ENCODE measurements at regions not wholly inside any gene's neighbourhood (a gene's known extent, or its start where the extent isn't known, plus 50 kb on each side); places are given as distances from the start of the nearest gene placed in this dataset.

- DNase-seq, result no peak
These were observed 128.0 kb downstream of the KIF20B start for GRCh38 chr10:89829262-89829886.

GRCh38 chr10:89829887-89830269 is 128.5 kb downstream of the KIF20B start:
- DNase-seq, result no peak

- no peak for DNase-seq
These were observed 129.2 kb downstream of the KIF20B start for GRCh38 chr10:89830624-89831023.

GRCh38 chr10:89836840-89837164 is 135.4 kb downstream of the KIF20B start:
- no peak for DNase-seq

GRCh38 chr10:89837165-89838043 is 136.0 kb downstream of the KIF20B start:
- DNase-seq, result peak in 1 of 2 donors; percentile 8

GRCh38 chr10:89838044-89838615 is 136.7 kb downstream of the KIF20B start:
- DNase-seq, result no peak

GRCh38 chr10:89845541-89846280 is 144.3 kb downstream of the KIF20B start:
- no peak for DNase-seq

GRCh38 chr10:89846281-89846630 is 144.9 kb downstream of the KIF20B start:
- no peak for DNase-seq

- no peak for DNase-seq
These were observed 145.4 kb downstream of the KIF20B start for GRCh38 chr10:89846786-89847185.

GRCh38 chr10:89852872-89853271 is 151.5 kb downstream of the KIF20B start:
- DNase-seq, result no peak

- no peak for DNase-seq
These were observed 152.4 kb downstream of the KIF20B start for GRCh38 chr10:89853781-89854191.

GRCh38 chr10:89857431-89858042 is 156.1 kb downstream of the KIF20B start:
- no peak for DNase-seq

- no peak for DNase-seq
These were observed 159.8 kb downstream of the KIF20B start for GRCh38 chr10:89861199-89861573.

GRCh38 chr10:89861584-89862301 is 160.4 kb downstream of the KIF20B start:
- DNase-seq, result peak in 1 of 2 donors; percentile 7

- no peak for DNase-seq
These were observed 166.6 kb downstream of the KIF20B start for GRCh38 chr10:89867964-89868363.

- DNase-seq, result no peak
These were observed 167.8 kb downstream of the KIF20B start for GRCh38 chr10:89869180-89869579.

- DNase-seq, result no peak
These were observed 168.3 kb downstream of the KIF20B start for GRCh38 chr10:89869592-89870156.

GRCh38 chr10:89870936-89871335 is 169.5 kb downstream of the KIF20B start:
- no peak for DNase-seq

GRCh38 chr10:89873055-89873454 is 171.7 kb downstream of the KIF20B start:
- DNase-seq, result no peak

- DNase-seq, result no peak
These were observed 174.2 kb downstream of the KIF20B start for GRCh38 chr10:89875557-89875956.

GRCh38 chr10:89879121-89879520 is 177.7 kb downstream of the KIF20B start:
- no peak for DNase-seq

GRCh38 chr10:89887406-89887805 is 186.0 kb downstream of the KIF20B start:
- no peak for DNase-seq
